ENCODE measurements at regions not wholly inside any gene's neighbourhood (a gene's known extent, or its start where the extent isn't known, plus 50 kb on each side); places are given as distances from the start of the nearest gene placed in this dataset.

- Histone ChIP-seq H3K36me3 (ENCODE audit: control insufficient read depth, insufficient read depth, low read length) (no peaks in the 10 kb centered on the region), H3K27me3 (replicated peaks; ENCODE audit: control insufficient read depth, insufficient read depth, low read length) (no peaks in the 10 kb centered on the region), H3K4me3 (replicated peaks; ENCODE audit: low read depth, low read length) (no peak overlapping the region)
- no peak for DNase-seq (ENCODE audit: extremely low read depth, insufficient read length)
- no peak for TF ChIP-seq CTCF (IDR thresholded peaks at IDR 0.05; ENCODE audit: insufficient read depth, low read length, poor library complexity, severe bottlenecking)
Measured at GRCh38 chr4:58522765-58523382, 1412.7 kb upstream of the IGFBP7 start.

GRCh38 chr4:58515226-58515625 is 1405.0 kb upstream of the IGFBP7 start:
- no peak for DNase-seq (ENCODE audit: extremely low read depth, insufficient read length)
- H3K36me3 ChIP-seq (ENCODE audit: control insufficient read depth, insufficient read depth, low read length), result no peaks in the 10 kb centered on the region
- no peak overlapping the region for H3K4me3 ChIP-seq (replicated peaks; ENCODE audit: low read depth, low read length)
- H3K27me3 ChIP-seq (replicated peaks; ENCODE audit: control insufficient read depth, insufficient read depth, low read length), result no peaks in the 10 kb centered on the region
- no peak for TF ChIP-seq CTCF (IDR thresholded peaks at IDR 0.05; ENCODE audit: insufficient read depth, low read length, poor library complexity, severe bottlenecking)

- Histone ChIP-seq H3K27me3 (replicated peaks; ENCODE audit: control insufficient read depth, insufficient read depth, low read length) (no peaks in the 10 kb centered on the region), H3K4me3 (replicated peaks; ENCODE audit: low read depth, low read length) (no peak overlapping the region), H3K36me3 (ENCODE audit: control insufficient read depth, insufficient read depth, low read length) (no peaks in the 10 kb centered on the region)
- TF ChIP-seq CTCF (IDR thresholded peaks at IDR 0.05; ENCODE audit: insufficient read depth, low read length, poor library complexity, severe bottlenecking), result no peak
- DNase-seq (ENCODE audit: extremely low read depth, insufficient read length), result no peak
Measured at GRCh38 chr4:58514299-58514698, 1404.1 kb upstream of the IGFBP7 start.

- Histone ChIP-seq H3K36me3 (ENCODE audit: control insufficient read depth, insufficient read depth, low read length) (no peaks in the 10 kb centered on the region), H3K27me3 (replicated peaks; ENCODE audit: control insufficient read depth, insufficient read depth, low read length) (no peaks in the 10 kb centered on the region), H3K4me3 (replicated peaks; ENCODE audit: low read depth, low read length) (no peak overlapping the region)
- TF ChIP-seq CTCF (IDR thresholded peaks at IDR 0.05; ENCODE audit: insufficient read depth, low read length, poor library complexity, severe bottlenecking), result no peak
- DNase-seq (ENCODE audit: extremely low read depth, insufficient read length), result no peak
Measured at GRCh38 chr4:58510652-58511051, 1400.5 kb upstream of the IGFBP7 start.

- no peak for DNase-seq (ENCODE audit: extremely low read depth, insufficient read length)
- Histone ChIP-seq H3K36me3 (ENCODE audit: control insufficient read depth, insufficient read depth, low read length) (no peaks in the 10 kb centered on the region), H3K27me3 (replicated peaks; ENCODE audit: control insufficient read depth, insufficient read depth, low read length) (no peaks in the 10 kb centered on the region), H3K4me3 (replicated peaks; ENCODE audit: low read depth, low read length) (no peak overlapping the region)
- no peak for TF ChIP-seq CTCF (IDR thresholded peaks at IDR 0.05; ENCODE audit: insufficient read depth, low read length, poor library complexity, severe bottlenecking)
Measured at GRCh38 chr4:58507079-58507478, 1396.9 kb upstream of the IGFBP7 start.

- Histone ChIP-seq H3K27me3 (replicated peaks; ENCODE audit: control insufficient read depth, insufficient read depth, low read length) (no peaks in the 10 kb centered on the region), H3K36me3 (ENCODE audit: control insufficient read depth, insufficient read depth, low read length) (no peaks in the 10 kb centered on the region), H3K4me3 (replicated peaks; ENCODE audit: low read depth, low read length) (no peak overlapping the region)
- TF ChIP-seq CTCF (IDR thresholded peaks at IDR 0.05; ENCODE audit: insufficient read depth, low read length, poor library complexity, severe bottlenecking), result no peak
- DNase-seq (ENCODE audit: extremely low read depth, insufficient read length), result no peak
Measured at GRCh38 chr4:58502839-58503238, 1392.7 kb upstream of the IGFBP7 start.

All from GM06990 (cell line).